GM21423 (cell line): ENCODE measurements at regions not wholly inside any gene's neighbourhood (a gene's known extent, or its start where the extent isn't known, plus 50 kb on each side); places are given as distances from the start of the nearest gene placed in this dataset.

ENCODE experiments used
- ATAC-seq: cut with Tn5 transposase; IDR thresholded peaks from one replicate; pipeline ENCODE4 v1.9.1; 2021; ENCODE audit warnings: mild to moderate bottlenecking, moderate library complexity; ENCODE audit not compliant: unreplicated experiment

DNA sequence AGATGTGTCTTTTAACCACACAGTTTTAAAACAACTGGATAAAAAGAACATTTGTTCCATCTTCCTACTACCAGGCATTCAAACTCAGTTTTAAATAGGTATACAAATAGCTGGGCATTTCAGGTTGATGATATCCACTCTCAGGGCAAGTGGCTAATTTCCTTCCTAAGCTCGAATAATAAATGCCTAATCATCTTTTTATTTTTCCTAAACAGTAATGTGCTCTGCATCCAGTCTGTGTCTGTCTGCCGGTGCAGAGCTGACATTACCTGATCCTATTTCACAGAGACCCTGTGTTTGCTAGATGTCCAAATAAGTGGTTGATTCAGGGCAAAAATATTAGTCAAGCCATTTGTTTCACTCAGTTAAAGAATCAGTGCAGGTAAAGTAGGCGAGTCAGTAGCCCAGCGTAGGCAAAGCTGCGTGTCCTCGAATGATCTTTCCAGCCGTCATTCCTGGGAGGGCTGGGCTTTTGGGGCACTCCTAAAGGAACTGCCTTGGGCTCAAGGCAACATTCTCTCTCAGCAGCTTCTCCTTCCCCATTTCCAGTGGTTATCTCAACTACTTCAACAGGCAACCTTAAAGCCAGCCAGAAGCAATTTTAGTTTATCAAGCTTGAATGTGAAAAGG, 74.2 kb upstream of the BMP2 start:
- no peak for ATAC-seq

DNA sequence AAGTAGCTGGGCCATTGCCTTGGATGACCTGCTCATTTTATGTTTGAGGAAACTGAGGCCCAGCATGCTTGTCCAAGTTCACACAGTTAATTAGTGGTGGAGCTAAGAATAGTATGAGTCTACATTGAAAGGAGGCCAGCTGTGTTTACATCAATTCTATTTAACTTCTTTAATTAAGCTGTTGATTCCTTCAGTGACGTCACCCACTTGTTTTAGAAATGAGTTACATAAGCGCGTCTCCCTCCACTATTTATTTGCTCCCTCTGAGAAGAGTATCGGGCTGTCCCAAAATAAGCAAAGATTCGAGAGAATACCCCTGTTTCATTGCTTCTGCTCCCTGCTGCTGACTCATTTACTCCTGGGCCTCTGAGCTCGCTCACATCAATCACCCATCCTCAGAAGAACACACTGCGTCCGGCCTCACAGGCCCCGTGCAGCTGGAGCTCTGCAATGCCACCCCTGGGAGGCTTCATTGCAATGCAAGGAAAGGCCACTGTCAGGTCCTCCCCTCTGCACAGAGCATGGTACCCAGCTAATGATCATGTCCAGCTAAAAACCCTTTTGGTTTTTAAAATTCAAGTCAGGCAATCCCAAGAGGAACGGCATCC, 74.8 kb upstream of the BMP2 start:
- no peak for ATAC-seq

- no peak for ATAC-seq
Measured at GRCh38 chr20:6691516-6691915, 76.0 kb upstream of the BMP2 start.

- no peak for ATAC-seq
Measured at GRCh38 chr20:6689339-6689973, 78.0 kb upstream of the BMP2 start.

- ATAC-seq: peak; percentile 68
Measured at GRCh38 chr20:6686171-6686570, 81.3 kb upstream of the BMP2 start.

DNA sequence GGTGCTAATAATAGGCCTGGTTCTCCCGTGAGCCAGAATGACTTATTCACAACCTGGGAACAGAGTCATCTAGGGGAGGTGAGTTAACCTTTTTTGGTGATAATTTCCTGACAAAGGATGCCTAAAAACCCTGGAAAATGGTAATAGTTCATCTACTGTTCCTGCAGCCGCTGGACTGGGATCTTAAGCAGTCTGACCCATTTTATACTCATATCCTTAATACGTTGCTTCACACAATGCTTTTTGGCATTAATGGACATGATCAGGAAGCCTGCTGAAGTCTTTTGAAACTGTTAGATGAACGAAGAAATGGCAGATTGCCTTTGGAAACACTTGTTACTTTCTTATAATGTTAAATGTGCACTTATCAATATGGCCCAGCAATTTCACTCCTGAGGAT, 81.9 kb upstream of the BMP2 start:
- no peak for ATAC-seq

DNA sequence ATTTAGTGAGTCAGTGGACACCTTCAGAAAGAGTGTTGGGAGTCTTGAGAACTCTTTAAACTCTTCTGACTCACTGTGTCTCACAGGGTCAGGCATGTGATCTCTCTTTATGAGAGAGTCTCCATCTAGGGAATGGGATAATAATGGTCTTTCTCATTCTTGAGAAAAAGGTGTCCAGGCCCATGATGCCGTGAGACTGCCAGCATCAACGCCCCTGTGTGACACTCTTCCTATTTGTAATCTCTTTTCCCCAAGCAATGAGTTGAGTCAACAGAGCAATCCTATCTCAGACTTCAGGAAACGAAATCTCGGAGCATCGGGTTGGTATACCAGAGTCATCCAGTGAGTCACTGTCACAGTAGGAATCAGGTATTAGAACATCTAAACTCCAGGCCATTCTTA, 82.3 kb upstream of the BMP2 start:
- no peak for ATAC-seq

GRCh38 chr20:6683021-6683977, 84.2 kb upstream of the BMP2 start:
- ATAC-seq: no peak

GRCh38 chr20:6680854-6681253, 86.6 kb upstream of the BMP2 start:
- no peak for ATAC-seq

DNA sequence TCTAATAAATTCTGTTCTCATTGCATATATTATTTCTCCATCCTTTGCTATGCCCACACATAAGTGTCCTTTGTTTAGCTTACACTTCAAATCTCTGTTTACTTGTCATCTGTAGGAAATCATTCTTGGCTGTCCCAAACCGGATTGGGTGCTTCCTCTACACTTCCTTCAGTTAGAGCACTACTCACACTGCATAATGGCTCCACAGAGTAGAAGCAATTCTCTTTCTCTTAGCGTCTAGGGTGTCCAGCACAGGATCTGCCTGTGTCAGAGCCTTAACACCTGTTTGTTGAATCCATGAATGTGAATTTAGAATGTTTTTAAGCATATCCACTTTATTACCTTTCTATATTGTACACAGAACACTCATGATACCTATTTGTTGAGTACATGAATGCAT, 87.0 kb upstream of the BMP2 start:
- ATAC-seq: no peak

DNA sequence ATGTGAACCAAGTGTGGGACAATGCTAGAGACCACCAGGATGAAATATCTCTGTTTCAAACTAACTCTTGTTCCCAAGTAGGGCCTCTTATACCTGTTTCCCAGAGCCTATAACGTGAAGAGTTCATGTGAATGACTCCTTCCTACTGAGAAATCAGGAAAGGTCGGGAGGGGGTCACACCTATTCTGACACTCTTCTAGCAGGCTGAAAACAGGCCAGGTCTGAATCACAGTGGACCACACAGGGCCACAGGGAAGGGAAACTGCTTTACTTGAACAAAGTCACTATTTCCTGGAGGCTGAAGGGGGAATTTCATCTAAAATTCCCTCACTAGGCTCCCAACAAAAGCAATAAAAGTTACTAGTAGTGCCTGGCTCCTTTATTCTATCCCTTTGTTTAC, 88.4 kb upstream of the BMP2 start:
- ATAC-seq: no peak

- ATAC-seq: no peak
Measured at GRCh38 chr20:6678101-6678500, 89.4 kb upstream of the BMP2 start.

DNA sequence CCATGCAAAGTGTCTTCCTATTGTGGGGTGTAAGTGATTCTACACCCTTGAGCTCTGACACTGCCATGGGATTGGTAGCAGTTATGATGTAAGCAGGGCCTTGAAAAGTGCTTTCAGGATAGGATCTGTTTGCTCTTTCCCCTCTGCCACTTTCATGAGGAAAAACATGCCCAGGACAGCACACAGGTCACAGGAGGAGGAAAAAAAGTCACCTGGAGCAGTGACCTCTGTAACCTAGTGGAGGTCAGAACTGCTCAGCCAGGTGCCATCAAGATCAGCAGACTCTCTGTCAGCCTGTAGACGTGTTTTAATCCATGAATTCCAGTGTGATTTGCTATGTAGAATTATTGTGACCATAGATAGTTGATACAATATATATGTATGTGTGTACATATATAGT, 92.7 kb upstream of the BMP2 start:
- ATAC-seq: no peak

DNA sequence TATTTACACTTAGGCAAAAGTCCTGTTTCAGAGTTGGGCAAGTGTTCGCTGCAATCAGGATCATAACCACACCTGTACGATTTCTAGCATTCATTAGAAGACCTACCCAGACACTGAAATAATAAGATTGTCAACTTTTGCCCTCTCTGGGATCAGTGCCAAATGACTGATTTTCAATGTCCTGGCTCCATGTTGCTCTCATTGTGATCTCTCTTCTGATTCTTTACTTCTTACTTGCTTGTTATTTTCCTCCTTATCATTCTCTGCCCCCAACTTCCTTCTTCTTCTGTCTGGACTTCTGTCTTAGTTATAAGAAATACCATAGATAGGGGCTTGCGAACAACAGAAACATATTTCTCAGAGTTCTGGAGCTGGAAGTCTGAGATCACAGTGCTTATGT, 94.4 kb upstream of the BMP2 start:
- ATAC-seq: no peak

DNA sequence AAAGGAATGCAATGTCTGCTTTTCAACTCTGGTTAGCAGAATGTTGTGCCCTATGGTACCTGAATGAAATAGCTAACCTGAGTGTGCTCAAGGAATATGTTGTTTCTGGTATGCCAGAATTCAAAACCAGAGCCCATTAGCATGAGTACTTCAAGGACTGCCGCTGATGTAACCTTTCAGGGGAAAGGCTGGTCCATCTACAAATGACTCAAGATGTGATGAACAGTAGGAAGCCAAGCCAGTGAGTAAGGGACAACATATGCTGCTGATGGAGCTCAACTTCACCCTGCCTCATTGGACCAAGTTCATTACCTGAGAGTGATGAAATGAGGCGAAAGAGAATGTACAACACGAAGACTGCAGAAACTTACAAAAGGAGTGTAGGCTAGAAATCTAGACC, 95.7 kb upstream of the BMP2 start:
- no peak for ATAC-seq

DNA sequence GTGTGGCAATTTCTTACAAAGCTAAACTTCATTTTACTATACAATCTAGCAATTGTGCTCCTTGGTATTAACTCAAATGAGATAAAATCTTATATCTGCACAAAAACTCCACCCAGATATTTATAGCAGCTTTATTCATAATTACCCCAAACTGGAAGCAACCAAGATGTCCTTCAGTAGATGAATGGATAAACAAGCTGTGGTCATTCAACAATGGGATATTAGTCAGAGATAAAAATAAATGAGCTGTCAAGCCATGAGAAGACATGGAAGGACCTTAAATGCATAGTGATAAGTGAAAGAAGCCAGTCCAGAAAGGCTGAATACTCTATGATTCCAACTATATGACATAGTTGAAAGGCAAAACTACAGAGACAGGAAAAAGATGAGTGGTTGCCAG, 98.9 kb upstream of the BMP2 start:
- ATAC-seq: no peak

DNA sequence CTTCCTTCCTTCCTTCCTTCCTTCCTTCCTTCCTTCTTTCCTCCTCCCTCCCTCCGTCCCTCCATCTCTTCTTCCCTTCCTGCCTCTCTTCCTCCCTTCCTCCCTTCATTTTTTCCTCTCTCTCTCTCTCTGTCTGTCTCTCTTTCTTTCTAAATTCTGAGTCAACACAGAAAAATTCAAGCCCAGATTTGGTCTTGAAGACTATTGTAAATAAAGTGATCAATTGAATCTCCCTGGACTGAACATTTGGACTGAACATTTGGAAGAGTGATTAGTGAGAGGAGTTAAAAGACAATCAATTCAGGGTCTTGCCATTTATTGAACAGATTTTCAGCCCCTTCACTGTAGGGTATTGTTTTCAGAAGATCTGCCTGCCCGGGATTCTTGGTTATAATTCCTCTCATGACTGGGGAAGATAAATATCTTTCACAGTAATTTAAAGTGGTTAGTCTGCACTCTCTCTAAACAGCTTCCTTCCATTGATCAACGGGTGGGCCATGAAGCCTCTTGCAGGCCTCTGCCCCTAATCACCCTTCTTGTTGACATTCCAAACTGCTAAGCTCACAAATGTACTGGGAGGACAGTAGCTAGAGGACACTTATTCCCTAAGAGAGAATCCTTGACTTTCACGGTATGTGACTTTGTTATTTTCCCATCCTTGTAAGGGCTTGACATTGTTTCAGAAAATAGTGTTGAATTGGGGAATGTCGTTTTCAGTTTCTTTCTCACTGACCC, 101.7 kb upstream of the BMP2 start:
- no peak for ATAC-seq

DNA sequence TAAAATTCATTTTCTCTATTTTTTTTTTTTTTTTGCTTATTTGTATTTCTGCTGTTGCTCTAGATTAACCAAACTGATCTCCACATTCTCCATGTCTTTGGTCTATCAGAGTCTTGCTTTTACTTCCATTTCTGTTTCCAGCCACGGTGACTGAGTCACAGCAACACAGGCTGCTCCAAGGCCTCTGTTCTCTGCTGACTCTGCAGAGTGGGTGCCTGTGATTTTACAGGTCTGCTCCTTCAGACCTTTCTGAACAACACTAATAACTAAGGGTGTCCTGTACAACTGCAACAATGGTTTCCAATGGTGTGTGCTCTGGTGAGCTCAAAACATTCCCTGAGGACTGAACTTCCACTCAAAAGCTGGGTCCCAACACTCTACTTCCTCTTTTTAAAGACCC, 102.3 kb upstream of the BMP2 start:
- ATAC-seq: no peak

DNA sequence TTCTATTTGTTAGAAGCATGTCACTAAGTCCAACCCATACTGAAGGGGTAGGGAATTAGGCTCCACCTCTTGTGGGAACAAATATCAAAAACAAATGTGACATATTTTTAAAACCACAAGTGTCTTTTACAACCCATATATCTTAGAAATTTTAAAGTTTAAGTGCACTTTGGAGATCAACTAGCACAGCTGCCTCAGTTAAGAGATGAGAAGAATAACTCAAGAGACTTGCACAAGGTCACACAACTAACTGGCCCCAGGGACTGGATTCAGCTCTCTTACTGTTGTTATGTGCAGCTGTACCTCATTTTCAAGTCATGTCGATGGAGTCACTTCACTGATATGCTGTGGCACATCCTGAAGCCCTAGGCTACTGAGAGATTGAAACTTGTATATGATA, 102.9 kb upstream of the BMP2 start:
- no peak for ATAC-seq

DNA sequence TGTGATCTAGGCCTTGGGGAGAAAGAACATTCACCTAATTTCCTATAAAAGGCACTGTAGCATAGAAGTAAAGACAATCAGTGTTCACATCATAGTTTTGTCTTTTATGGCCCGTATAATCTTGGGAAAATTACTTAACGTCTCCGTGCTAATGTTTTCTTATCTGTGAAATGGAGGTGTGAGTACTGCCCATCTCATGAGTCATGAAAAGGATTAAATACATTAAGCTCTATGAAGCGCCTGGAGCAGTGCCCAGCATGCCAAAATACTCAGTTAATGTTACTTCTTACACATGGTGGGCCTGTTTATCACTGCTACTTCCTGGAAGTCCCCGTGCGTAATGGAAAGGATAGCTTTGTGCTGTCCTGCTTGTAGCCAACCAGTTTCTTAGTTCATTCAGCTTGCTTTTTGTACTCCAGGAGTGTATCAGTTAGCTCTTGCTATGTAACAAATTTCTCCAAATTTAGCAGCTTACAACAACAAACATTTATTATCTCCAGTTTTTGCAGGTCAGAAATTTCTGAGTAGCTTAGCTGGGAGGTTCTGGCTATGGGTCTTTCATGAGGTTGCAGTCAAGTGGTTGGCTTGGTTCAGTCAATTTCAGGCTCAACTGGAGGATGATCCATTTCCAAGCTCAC, 103.6 kb upstream of the BMP2 start:
- ATAC-seq: no peak
